C1 segment of cervical spinal cord (tissue), 14 donors: ENCODE measurements at regions not wholly inside any gene's neighbourhood (a gene's known extent, or its start where the extent isn't known, plus 50 kb on each side); places are given as distances from the start of the nearest gene placed in this dataset.

Experiments
- DNase-seq, 14 donors: peaks; one replicate each; lab custom pipeline; 2025; lab: John Stamatoyannopoulos, UW

DNA sequence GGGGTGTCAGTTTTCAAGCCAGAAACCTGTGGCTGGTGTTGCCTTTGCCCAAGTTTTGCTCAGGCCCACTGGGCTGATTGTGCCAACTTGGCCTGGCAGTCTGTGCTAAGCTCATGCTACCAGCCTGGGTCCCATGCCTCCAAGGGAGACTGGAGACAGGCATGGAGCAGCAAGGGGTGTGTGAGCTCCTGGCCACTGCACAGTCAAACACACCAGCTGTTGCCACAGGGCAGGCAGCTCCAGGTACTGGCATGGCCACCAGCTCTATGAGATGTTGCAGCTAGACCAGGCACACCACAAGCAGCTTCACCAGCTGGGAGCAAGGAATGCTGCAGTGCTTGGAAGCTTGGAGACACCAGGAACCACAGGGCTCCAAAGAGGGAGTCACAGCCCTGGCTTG lies 638.8 kb downstream of the PLOD2 start:
- no peak for DNase-seq

DNA sequence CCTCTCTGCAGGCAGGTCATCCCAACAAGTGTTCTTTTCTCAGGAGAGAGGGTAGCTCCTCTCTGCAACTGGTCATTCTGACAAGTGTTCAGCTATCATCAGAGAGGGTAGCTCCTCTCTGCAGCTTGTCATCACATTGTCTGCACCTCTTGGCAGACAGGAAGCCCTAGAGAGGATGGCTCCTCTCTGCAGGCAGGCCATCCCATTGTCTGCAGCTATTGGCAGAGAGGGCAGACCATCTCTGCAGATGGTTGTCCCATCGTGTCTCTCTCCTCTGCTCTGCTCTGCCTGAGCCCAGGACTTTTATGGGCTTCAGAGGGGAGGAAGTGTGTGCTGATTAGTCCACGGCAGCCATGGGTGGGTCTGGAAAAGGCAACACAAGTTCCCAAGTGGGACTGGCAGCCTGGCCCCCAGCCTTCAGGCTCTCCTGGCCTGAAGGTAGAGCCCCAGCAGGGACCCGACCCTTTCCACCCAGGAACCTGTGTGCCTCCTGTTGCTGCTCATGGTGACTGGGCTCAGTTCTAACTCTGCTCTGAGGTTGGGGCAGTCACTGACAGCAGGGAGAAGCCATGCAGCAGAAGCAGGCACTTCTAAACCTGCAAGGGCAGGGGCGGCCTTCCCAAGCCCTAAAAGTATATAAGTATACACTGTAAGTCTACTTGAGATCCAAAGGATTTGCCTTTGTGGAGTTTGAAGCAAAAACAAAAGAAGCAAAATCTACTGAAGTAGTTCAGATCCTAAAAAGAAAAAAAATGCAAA lies 637.9 kb downstream of the PLOD2 start:
- DNase-seq = no peak

DNA sequence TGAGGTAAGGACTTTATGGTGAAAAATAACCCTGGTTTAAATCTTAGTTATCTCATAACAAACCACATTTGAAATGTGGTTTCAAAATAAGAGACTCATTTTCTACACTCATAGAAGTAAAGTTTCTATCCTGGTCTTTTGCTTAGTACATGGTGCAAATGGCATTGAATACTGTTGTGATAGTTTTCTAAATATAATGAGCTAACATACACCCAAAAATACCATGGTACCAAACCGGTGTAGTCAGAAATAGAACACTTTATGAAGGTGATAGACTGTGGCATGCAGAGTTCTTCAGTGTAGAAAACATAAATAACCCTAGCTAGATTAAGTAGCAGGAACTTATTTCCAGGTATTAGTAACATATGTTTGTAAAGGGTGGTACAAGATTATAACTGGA lies 629.4 kb downstream of the PLOD2 start:
- no peak for DNase-seq

DNA sequence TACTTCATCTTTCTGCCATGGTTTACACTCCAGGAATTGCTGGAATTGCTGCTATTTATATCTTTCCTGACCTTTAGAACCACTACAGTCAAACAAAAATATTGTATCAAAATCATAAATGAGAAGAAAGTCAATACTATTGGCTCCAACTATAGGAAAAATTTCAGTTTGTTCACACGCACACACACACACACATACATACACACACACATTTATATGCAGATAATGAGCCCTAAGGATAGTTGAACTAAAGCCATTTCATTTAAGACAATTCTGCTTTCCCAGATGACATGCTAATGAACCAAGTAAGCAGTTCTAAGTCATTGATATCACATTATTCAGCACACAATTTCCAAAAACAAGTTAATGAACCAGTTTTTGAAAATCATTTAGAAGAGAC lies 627.3 kb downstream of the PLOD2 start:
- DNase-seq = no peak

DNA sequence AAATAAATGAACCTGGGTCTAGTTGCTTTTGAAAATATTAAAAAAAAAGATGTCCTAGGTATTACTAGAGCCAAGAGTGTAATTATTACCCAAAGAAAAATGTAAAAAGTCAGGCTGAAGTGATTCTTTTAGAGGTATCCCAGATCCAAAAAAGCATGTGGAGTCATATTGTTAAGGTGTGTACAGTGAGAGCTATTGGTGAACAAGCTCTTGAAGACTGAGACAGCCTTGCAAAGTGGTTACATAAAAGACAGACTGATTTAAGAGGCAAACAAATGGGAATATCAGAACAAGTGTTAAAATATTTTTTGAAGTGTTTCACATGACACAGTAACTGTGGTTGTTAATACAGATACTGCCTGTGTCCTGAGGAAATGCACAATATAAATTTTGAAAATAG lies 624.5 kb downstream of the PLOD2 start:
- no peak for DNase-seq

DNA sequence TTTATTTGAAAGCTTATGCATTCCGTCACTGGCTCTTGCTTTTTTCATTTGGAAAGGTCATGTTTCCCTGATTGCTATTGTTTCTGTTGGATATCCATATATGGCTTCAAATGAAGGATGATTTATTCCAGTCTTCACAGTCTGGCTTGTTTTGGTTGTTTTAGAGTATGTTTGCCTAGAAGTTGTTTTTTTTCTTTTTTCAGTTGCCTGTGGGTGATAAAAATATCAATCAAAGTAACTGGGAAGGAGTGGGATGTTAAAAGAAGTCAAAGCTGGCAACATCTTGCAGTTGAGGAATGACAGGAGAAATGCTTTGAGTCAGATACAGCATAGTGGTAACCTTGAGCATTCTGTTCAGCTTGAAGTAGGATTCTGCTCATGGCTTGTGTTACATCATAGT lies 610.5 kb downstream of the PLOD2 start:
- DNase-seq = no peak

DNA sequence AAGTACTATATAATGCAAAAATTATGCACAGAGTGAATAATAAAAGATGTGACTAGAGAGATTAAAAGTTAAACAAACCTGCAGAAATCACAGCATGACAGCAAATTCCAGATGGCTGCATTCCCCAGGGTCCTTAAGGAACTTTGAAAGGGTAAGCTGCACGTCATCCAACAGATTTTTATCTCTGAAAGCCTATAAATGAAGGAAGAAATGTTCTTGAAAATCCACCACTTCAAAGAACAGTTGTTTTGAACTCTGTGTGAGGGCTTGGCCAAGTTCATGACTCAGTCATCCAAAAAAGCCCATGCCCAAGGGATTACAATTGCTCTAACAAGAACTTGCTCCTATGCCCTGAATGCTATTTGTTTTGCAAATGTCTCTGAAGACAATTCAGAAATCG lies 603.6 kb downstream of the PLOD2 start:
- DNase-seq = no peak

DNA sequence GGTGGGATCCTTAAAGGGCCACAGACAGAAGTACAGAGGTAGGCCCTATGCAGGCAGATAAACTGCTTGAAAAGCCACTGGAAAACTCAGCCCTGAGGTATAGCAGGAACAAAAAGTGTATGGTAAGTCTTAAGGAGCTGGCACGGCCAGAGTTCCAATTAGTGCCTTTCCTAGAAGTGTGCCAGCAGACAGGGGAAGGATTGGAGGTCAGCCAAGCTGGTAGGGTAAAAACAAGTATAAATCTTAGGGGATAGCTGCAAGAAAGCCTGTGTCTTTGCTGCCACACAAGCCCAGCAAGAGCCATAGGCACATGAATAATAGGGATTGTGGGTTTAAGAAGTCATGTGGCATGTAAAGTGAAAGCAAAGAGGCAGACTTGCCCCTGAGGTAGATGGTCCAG lies 582.5 kb downstream of the PLOD2 start:
- no peak for DNase-seq

DNA sequence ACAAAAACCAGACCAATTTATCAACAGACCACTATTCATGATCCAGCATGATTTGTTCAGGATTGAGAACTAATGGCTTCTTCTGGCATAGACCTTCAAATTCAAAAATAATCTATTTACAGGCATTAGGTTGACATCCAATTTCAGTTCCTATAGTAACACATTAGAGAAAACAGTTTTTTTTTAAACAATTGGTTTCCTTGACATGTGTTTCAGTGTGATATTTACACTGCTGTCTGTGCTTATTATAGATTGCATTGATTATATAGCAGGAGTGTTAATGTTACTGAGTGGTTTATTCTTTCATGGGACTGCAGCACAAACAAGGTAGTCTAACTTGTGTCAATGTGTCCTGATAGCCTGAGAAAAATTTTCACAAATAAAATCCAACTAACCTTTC lies 579.3 kb downstream of the PLOD2 start:
- no peak for DNase-seq

DNA sequence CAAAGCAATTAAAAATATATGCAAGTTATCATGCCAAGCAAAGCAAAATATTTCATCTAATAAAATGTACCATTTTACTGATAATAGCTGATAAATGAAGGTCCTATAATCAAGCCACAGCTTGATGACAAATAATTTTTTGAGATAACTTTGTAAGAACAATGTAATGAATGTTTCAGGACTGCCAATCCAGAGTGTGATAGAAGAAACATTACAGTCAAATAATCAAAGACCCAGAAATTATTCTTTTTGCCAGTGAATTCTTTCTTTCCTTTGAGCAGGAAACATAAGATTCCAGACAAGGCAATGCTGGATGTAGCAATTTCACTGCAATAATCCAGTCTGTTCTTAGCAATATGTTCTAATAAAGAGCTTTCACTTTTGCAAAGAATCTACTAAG lies 556.1 kb downstream of the PLOD2 start:
- DNase-seq = no peak

DNA sequence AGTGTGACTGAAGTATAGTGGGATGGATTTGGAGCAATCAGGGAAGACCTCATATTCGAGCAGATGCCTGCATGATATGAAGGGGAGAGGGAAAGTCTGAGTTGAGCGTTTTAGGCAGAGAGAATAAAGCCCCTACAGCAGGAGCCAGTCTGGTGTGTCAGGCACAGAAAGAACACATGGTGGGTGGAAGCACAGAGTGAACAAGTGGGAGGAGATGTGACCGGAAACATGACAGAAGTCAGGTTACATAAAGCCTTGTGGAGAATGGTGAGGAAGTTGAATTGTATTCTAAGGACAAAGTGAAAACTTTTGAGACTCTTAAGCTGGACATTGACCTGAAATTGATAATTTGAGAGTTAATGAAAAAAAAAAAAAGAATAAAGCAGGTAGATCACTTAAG lies 541.0 kb downstream of the PLOD2 start:
- DNase-seq = no peak

DNA sequence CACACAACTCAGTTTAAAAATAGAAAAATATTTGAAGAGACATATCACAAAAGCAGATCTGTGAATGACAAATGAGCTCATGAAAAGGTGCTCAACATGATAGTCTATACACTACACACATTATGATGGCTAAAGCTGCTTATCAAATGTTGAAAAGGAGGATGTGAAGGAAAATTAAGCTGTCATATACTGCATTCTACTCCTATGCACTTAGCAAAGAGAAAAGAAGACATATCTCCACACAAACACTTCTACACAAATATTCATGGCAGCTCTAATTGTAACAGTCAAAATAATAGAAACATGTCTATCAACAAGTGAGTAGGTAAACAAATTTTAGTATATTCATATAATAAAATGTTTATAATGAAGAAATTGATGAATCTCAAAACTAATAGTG lies 540.5 kb downstream of the PLOD2 start:
- no peak for DNase-seq

DNA sequence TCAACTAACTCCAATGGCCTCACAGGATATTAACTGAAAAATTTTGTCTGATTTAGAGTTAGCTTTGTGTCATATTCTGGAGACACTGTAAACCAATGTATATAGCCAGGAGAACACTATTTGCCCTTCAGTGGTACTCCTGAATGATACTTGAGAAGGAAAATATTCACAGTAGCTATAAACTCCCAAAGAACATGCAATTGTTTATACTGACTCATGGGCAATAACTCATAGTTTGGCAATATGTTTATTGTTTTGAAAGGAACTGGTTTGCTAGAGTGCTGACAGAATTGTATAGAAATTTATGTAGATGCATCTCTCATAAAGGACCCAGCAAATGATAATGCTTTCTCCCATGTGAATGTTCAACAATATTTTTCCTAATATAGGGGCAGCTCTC lies 537.6 kb downstream of the PLOD2 start:
- DNase-seq = no peak

DNA sequence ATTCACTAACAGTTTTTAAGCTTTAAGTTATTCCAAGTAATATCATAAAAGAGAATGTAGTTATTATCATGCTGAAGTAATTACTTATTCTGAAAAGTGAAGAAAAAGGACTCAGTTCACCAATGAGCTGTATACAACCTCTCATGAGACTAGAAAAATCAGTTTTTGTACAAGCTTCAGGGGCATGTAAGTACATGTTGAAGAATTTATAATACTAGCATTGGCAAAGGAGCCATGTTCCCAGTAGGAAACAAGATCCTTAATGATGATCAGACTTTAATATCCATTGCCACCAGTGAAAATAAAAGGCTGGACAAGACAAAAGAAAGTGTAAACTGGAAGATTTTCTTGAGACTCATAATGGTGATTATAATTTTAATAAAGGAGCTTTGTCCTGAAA lies 532.8 kb downstream of the PLOD2 start:
- no peak for DNase-seq

DNA sequence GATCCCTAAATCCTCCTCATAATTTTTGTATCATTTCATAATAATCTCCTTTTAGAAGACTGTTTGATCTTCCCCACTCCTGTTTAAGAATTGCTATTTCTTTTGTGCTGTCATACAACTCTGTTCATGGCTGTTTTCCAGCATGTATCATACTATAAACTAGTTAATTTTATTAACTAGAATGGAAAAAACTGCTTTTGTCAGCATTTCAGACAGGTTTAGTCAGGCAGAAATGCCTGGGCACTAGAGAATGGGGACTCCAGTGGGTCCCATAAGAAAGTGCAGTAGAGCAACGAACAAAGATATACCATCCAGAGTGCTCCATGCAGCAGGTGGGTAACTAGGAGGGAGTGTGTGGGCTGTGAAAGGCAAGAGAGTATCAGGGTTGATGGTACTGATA lies 523.9 kb downstream of the PLOD2 start:
- DNase-seq = no peak

DNA sequence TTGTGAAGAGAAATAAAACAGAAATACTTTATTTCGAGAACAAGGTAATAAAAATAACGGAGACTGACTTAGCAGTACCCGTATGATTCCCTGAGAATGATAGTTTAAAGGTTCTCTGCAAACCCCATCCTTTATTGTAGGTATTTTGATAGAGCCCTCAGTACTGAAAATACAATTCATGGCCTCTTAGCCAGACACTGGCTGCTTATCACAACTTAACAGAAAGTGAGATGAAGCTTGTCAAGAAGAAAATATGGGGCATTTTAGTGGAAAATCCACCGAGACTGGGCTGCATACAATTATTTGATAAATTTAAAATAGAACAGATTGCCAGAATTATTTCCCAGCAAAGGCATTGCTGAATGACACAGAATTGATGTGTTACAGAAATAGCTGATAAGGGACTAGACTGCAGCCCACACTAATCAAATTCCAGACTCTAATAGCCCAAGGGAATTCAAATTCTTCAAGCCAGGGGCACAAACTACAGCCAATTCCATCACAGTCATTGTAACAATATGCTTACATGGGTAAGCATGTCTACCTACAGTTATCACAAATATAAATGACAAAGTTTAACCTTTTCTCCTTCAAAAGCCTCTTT lies 521.9 kb downstream of the PLOD2 start:
- no peak for DNase-seq

DNA sequence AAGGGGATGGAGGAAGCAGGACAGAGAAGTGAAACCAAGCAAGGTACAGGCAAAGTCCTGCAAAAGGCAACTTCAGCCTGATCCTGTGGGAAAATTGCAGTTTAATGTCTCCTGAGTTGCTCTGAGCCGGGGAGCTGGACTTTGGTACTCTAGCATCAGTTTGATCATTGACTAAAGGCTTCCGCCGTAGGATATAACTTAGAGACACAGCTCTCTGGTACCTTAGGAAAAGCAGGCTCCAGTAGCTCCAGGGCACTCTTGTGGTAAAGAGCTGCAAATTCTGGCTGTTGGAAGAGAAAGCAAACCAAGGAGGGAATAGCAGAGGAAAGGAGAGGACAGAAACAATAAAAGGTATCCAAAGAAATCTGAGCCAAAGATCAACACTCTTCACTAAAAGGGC lies 521.1 kb downstream of the PLOD2 start:
- no peak for DNase-seq

DNA sequence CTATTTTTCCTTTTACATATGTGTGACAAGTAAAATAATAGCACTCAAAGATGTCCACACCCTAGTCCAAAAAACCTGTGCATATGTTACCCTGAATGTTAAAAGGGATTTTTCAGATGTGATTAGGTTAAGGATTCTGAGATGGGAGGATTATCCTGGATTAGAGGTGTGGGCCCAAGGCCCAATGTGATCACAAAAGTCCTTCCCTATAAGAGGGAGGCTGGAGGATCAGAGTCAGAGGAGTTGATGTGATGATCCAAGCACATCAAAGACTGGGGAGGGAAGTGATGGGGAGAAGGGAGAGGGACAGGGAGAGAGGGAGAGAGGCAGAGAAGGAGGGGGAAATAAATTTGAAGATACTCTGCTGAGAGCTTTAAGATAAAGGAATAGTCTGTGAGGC lies 512.6 kb downstream of the PLOD2 start:
- no peak for DNase-seq

DNA sequence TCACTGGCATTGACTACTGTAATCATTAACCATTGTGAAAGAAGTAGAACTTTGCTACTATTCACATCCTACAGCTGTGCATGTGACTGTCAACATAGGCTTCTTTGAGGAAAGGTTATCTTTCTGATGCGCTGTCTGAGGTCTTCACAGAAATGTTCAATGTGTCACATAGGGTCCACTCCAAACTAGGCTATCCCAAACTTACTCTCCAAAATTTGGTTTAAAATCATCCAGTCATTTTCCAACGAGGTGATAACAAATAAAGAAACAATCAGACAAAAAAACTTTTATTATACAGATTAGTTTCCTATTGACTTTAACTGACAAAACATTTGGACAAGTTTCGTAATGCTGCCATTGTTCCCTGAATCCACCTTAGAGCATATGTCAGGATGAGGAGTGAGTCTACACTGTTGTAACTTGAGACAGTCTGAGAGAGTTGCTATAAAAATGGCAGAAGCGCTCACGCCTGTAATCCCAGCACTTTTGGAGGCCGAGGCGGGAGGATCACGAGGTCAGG lies 511.6 kb downstream of the PLOD2 start:
- DNase-seq = no peak

DNA sequence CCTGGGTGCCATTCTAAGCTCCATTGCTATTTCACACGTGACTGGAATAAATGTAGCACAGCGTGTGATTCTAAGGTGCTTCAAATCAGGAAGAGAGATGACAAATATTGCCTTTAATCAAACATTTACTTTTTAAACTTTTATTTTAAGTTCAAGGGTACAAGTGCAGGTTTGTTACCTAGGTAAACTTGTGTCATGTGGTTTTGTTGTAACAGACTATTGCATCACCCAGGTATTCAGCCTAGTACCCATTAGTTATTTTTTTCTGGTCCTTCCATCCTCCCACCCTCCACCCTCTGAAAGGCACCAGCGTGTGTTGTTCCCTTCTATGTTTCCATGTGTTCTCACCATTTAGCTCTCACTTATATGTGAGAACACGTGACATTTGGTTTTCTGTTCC lies 510.8 kb downstream of the PLOD2 start:
- no peak for DNase-seq

DNA sequence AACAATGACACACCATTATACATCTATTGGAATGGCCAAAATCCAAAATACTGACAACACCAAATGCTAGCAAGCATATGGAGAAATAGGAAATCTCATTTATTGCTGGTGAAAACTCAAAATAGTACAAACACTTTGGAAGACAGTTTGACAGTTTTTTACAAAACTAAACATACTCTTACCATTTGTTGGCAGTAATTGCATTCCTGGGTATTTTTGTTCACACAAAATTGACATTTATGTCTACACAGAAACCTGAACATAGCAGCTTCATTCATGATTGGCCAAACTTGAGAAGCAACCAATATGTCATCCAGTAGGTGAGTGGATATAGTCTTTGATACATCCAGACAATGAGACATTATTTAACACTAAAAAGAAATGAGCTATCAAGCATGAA lies 489.9 kb downstream of the PLOD2 start:
- DNase-seq = no peak

DNA sequence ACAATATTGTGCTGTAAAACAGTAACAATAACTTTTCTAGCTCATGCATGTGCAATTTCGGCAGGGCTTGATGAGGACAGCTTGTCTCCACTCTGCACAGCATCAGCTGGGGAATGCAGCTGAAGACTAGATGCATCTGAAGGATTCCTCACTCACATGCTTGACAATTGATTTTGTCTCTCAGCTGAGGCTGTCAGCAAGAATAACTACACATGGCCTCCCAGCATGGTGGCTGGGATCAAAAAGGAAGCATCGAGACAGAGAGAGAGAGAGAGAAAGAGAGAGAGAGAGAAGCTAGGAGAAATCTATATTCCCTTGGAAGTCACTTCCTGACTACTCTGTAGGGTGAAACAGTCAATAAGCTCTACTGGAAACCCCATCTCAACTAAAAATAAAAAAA lies 487.1 kb downstream of the PLOD2 start:
- no peak for DNase-seq

DNA sequence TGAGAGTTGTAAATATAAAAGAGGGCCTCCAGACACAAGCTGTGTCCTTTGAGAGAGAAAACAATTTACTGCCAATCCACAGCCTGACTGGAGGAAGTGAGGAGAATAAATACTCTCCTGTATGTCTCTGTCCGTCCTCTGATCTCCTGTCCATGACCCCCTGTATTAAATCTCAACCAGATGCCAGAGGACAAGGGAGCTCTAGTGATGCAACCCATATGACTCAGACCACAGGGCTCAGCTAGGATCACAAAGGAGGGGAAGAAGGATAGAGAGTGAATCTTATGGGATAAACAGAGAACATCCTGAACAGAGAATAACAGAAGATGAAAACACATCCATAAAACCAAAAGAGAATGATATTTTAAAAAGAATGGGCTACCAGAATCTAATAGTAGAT lies 482.6 kb downstream of the PLOD2 start:
- DNase-seq = no peak

DNA sequence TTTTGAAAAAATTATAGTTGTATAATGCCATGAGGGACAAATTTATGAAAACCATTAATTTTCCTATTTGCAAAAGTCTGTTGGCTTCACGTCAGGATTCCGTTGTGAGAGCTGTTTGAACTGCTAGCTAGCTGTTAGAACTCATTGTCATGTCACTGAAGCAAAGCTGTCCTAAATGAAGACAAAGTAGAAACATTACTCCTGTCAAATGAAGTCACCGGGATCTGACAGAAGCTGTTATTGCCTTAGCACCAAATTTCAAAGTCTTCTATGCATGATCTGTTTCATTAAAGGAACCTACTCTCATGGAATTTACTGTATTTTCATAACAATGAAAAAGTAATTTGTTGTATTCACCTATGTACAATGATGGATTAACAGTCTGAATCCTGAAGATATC lies 479.8 kb downstream of the PLOD2 start:
- DNase-seq = no peak
